Neural cell (in vitro differentiated cells): ENCODE measurements at regions not wholly inside any gene's neighbourhood (a gene's known extent, or its start where the extent isn't known, plus 50 kb on each side); places are given as distances from the start of the nearest gene placed in this dataset.

ENCODE experiments used
- H2AFZ ChIP-seq: fragments of 200-600, 300-800 bp; sonication (generic), shearing (Covaris generic); 2 replicates; pipeline ENCODE4 v1.6.0; 2014; ENCODE audit warnings: low read depth, mild to moderate bottlenecking, antibody characterized with exemption, low read length, moderate library complexity
- H3F3A ChIP-seq: fragments of 200-600 bp; shearing (Covaris generic); 2 replicates; pipeline ENCODE4 v1.6.1; 2016; ENCODE audit warnings: mild to moderate bottlenecking, moderate library complexity, mixed read lengths, antibody characterized with exemption, low read length; ENCODE audit not compliant: insufficient read depth, poor library complexity, severe bottlenecking
- H3K27ac ChIP-seq: fragments of 200-600, 300-800 bp; sonication (generic), shearing (Covaris generic); 2 replicates; pipeline ENCODE4 v1.5.1; 2014; ENCODE audit warnings: mild to moderate bottlenecking, low read length, moderate library complexity
- H3K27me3 ChIP-seq: fragments of 300-800, 200-600 bp; sonication (generic), shearing (Covaris generic); 2 replicates; pipeline ENCODE4 v1.6.0; 2014; ENCODE audit warnings: mild to moderate bottlenecking, low read depth, low read length, moderate library complexity; ENCODE audit not compliant: insufficient read depth
- H3K36me3 ChIP-seq: fragments of 300-800, 200-600 bp; sonication (generic), shearing (Covaris generic); 2 replicates; pipeline ENCODE4 v1.5.1; 2014; ENCODE audit warnings: mild to moderate bottlenecking, antibody characterized with exemption, low read length, moderate library complexity; ENCODE audit not compliant: insufficient read depth
- H3K4me2 ChIP-seq: fragments of 300-800, 200-600 bp; sonication (generic), shearing (Covaris generic); 2 replicates; pipeline ENCODE4 v1.6.0; 2014; ENCODE audit warnings: mild to moderate bottlenecking, low read length
- H3K4me3 ChIP-seq: fragments of 300-800, 200-600 bp; sonication (generic), shearing (Covaris generic); 2 replicates; pipeline ENCODE4 v1.5.1; 2014; ENCODE audit warnings: mild to moderate bottlenecking, low read length, moderate library complexity
- H3K79me2 ChIP-seq: fragments of 200-600 bp; shearing (Covaris generic); replicated peaks from 2 replicates; pipeline ENCODE4 v1.6.0; 2014; ENCODE audit warnings: mild to moderate bottlenecking, low read length, moderate library complexity; ENCODE audit not compliant: insufficient read depth
- H3K9ac ChIP-seq: fragments of 300-800, 200-600 bp; sonication (generic), shearing (Covaris generic); 2 replicates; pipeline ENCODE4 v1.6.1; 2016; ENCODE audit warnings: mild to moderate bottlenecking, low read length, mixed read lengths
- H3K9me2 ChIP-seq: fragments of 200-600 bp; shearing (Covaris generic); 2 replicates; pipeline ENCODE4 v1.6.1; 2016; ENCODE audit warnings: mild to moderate bottlenecking, low read length, mixed read lengths; ENCODE audit not compliant: insufficient read depth
- H3K9me3 ChIP-seq: fragments of 200-600, 300-800 bp; sonication (generic), shearing (Covaris generic); 2 replicates; pipeline ENCODE4 v1.6.1; 2016; ENCODE audit warnings: mild to moderate bottlenecking, mixed run types, low read length, moderate library complexity, mixed read lengths
- H4K20me1 ChIP-seq: fragments of 200-600 bp; shearing (Covaris generic); 2 replicates; pipeline ENCODE4 v1.6.1; 2016; ENCODE audit warnings: mild to moderate bottlenecking, mixed run types; ENCODE audit not compliant: insufficient read depth
- CTCF ChIP-seq: fragments of 450-650 bp; IDR thresholded peaks from 2 replicates; pipeline ENCODE4 v1.5.1; 2014; ENCODE audit warnings: antibody characterized with exemption, mild to moderate bottlenecking, moderate library complexity; ENCODE audit not compliant: poor library complexity, severe bottlenecking
- EP300 ChIP-seq: fragments of 450-650 bp; conservative IDR thresholded peaks from 2 replicates; pipeline ENCODE4 v1.6.1; 2014; ENCODE audit warnings: antibody characterized with exemption, mild to moderate bottlenecking, moderate library complexity; ENCODE audit not compliant: poor library complexity, severe bottlenecking
- EZH2 ChIP-seq: fragments of 200-600, 300-800 bp; shearing (Covaris generic), sonication (generic); IDR thresholded peaks from 2 replicates; pipeline ENCODE4 v1.6.1; 2014; ENCODE audit warnings: antibody characterized with exemption, low read length, borderline replicate concordance, mild to moderate bottlenecking; ENCODE audit not compliant: insufficient read depth, poor library complexity, severe bottlenecking
- MXI1 ChIP-seq: fragments of 450-650 bp; conservative IDR thresholded peaks from 2 replicates; pipeline ENCODE4 v1.6.1; 2014; ENCODE audit warnings: antibody characterized with exemption, mild to moderate bottlenecking; ENCODE audit not compliant: poor library complexity, severe bottlenecking
- POLR2AphosphoS5 ChIP-seq: IDR thresholded peaks from 2 replicates; pipeline ENCODE4 v1.6.1; 2012
- RAD21 ChIP-seq: fragments of 450-650 bp; conservative IDR thresholded peaks from 2 replicates; pipeline ENCODE4 v1.6.1; 2014; ENCODE audit warnings: antibody characterized with exemption, mild to moderate bottlenecking, moderate library complexity
- REST ChIP-seq: IDR thresholded peaks from 2 replicates; pipeline ENCODE4 v1.6.1; 2012; ENCODE audit warnings: borderline replicate concordance
- SMC3 ChIP-seq: fragments of 450-650 bp; conservative IDR thresholded peaks from 2 replicates; pipeline ENCODE4 v1.6.1; 2014; ENCODE audit warnings: antibody characterized with exemption, mild to moderate bottlenecking, moderate library complexity; ENCODE audit not compliant: poor library complexity
- TAF1 ChIP-seq: IDR thresholded peaks from 2 replicates; pipeline ENCODE4 v1.6.1; 2012; ENCODE audit warnings: low read depth

- H2AFZ ChIP-seq, result no peak overlapping the region
These were observed 291.1 kb downstream of the KLHL4 start for GRCh38 chrX:87808576-87809243.

GRCh38 chrX:87813566-87813965 is 296.0 kb downstream of the KLHL4 start:
- Histone ChIP-seq H3K4me3 (no peak overlapping the region), H3K36me3 (no peaks in the 10 kb centered on the region), H3K79me2 (no peaks in the 10 kb centered on the region), H3K9ac (no peak overlapping the region), H4K20me1 (no peaks in the 10 kb centered on the region), H3K9me3 (no peaks in the 10 kb centered on the region), H3K9me2 (no peaks in the 10 kb centered on the region), H2AFZ (no peak overlapping the region), H3K4me2 (no peak overlapping the region), H3K27ac (no peak overlapping the region), H3K27me3 (no peaks in the 10 kb centered on the region), H3F3A (no peaks in the 10 kb centered on the region)
- TF ChIP-seq TAF1 (no peak), REST (no peak), MXI1 (no peak), CTCF (no peak), RAD21 (no peak), POLR2AphosphoS5 (no peak)

More at GRCh38 chrX:87808576-87809243, 291.1 kb downstream of the KLHL4 start:
- H3K36me3 ChIP-seq, result no peaks in the 10 kb centered on the region
- H3K27me3 ChIP-seq, result no peaks in the 10 kb centered on the region
- no peak overlapping the region for H3K4me2 ChIP-seq
- no peak overlapping the region for H3K27ac ChIP-seq
- H3K79me2 ChIP-seq, result no peaks in the 10 kb centered on the region
- no peaks in the 10 kb centered on the region for H4K20me1 ChIP-seq
- H3K9me3 ChIP-seq, result no peaks in the 10 kb centered on the region
- H3F3A ChIP-seq, result no peaks in the 10 kb centered on the region
- H3K4me3 ChIP-seq, result no peak overlapping the region
- no peaks in the 10 kb centered on the region for H3K9me2 ChIP-seq
- TF ChIP-seq CTCF, result no peak
- no peak for TF ChIP-seq RAD21
- no peak for TF ChIP-seq SMC3
- no peak for TF ChIP-seq POLR2AphosphoS5
- no peak for TF ChIP-seq EZH2
- TF ChIP-seq REST, result no peak
- TF ChIP-seq TAF1, result no peak
- no peak for TF ChIP-seq EP300
- no peak for TF ChIP-seq MXI1
- no peak overlapping the region for H3K9ac ChIP-seq
